IPS-NIHi7 (cell line): ENCODE measurements at regions not wholly inside any gene's neighbourhood (a gene's known extent, or its start where the extent isn't known, plus 50 kb on each side); places are given as distances from the start of the nearest gene placed in this dataset.

Experiments used
- DNase-seq: peaks from one replicate; pipeline ENCODE4 v3.0.0; 2012; ENCODE audit warnings: mixed read lengths; ENCODE audit errors: extremely low spot score

DNA sequence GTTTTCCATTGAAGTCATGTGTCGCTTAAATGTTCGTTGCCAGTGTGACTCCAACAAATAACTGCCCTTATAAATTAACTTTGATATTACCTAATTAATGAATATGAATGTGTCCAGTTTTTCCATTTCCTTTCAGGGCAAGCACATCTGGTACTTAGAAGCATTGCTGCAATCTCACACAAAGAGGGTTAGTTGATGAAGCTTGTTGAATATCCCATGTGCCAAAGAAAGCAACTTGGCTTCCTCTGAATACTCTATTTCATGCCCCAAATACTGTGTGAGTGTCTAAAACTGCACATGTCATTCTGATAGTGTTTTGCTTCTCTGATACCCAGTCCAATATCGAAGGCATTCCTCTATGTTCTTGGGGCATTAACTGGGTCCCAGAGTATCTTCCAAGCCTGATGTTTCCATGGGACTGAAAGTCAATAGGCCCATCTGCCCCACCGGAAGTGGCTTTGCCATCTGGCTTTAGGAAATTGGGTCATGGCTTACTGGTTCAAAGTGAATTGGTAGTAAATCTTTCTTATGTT, 75.8 kb upstream of the CNTN1 start:
- DNase-seq: no peak

DNA sequence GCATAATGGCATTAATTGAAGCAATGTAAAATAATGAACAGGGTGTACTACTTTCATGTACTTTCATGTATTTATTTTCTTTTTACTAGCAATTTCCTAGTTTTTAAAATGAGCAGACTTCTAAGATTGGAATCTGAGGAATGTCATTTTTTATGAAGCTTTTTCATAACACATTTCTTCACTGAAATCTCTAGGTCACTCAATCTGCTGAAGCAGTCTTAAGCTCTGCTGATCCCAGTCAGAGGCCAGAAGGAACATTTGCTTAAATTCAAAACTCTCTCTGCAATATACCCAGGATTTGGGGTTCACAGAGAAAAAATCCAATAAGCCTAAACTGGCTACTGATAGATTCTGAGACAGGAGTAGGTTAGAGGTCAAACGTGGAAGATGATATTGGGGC, 73.6 kb upstream of the CNTN1 start:
- DNase-seq: no peak

DNA sequence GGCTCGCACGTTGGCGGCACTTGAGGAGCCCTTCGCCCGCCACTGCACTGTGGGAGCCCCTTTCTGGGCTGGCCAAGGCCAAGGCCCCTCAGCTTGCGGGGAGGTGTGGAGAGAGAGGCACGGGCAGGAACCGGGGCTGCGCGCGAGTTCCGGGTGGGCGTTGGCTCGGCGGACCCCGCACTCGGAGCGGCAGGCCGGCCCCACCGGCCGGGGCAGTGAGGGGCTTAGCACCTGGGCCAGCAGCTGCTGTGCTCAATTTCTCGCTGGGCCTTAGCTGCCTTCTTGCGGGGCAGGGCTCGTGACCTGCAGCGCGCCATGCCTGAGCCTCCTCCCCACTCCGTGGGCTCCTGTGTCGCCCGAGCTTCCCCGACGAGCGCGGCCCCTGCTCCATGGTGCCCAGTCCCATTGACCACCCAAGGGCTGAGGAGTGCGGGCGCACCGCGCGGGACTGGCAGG, 71.6 kb upstream of the CNTN1 start:
- DNase-seq: no peak

DNA sequence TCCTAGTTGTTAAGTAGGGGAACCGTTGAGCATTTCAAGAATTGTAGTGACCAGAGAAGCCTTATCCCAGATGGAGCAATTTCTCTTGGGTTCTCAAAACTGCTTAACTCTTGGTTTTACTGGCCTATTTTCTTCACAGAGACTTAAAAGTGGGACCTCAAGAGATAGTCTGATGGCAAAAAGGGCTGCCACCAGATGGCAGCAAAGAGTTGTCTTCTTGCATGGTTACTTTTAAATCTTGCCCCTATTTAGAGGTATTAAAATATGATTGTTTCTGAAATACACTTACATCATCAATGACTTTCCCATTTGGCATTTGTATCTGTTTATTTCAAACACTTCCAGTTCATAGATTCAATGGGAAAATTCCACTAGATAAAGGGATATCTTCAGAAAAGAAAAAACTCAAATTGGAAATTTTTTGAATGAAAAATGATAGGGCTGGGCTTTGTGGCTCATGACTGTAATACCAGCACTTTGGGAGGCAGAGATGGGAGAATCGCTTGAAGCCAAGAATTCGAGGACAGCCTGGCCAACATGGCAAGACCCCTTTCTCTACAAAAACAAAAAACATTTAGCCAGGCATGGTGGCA, 69.9 kb upstream of the CNTN1 start:
- peak; percentile 61 for DNase-seq

DNA sequence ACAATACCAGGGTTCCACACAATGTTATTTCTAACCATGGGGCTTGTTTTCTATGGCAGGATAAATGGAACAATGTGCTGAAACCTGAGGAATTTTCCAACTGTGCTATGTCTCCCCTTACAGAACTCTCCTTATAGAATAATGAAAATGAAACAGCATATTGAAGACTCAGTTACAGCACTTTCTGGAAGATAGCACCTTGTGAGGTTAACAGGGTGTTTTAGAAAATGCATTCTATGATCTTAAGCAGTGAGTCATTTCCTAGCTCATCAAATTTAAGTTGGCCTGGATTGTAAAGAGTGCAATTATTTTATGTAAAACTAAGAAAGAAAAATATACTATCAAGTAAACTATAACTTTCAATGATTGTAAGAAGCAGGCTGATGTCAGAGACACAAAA, 60.1 kb upstream of the CNTN1 start:
- no peak for DNase-seq

DNA sequence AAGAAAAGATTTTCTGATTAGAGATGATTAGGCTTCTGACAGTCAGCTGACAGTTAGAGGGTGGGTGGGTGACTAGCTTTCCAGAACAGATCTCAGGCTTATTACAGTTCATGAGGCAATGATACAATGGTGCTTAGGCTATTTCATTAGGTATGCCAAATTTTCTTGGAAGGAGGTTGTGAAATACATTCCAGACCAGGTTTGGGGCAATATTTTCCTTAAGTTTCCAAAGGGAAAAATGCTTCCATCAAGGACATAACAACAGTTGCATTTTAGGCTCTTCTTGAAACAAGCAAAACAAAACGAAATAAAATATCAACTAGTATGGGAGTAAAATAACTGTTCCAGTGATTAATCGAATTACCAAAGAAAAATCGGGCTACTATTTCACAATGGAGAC, 59.3 kb upstream of the CNTN1 start:
- DNase-seq: no peak

DNA sequence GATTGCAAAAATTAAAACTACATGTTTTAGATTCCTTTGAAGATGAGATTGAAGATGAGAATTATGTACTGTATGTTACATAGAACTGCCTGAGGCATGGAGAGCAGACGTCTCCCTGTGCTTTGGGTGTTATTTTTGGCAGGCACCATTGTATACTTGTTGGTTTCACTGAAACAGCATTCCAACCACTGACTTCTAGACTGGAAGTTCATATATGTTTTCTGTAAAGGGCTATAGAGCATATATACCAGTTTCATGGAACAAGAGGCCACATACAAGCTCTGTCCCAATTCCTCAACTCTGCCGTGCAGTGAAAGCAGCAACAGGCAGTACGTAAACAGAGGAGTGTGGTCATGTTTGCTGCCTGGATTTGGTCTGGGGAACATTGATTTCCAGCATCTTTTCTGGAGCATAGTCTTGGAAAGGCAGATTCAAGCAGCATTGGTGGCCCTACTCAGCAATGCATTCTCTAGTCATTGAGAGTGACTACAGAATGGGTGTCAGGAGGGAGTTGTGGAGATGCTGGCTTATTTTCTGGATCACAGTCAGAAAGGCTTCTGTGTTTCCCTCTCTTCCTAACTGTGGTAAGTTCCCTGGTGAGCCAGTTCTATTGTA, 57.6 kb upstream of the CNTN1 start:
- no peak for DNase-seq

DNA sequence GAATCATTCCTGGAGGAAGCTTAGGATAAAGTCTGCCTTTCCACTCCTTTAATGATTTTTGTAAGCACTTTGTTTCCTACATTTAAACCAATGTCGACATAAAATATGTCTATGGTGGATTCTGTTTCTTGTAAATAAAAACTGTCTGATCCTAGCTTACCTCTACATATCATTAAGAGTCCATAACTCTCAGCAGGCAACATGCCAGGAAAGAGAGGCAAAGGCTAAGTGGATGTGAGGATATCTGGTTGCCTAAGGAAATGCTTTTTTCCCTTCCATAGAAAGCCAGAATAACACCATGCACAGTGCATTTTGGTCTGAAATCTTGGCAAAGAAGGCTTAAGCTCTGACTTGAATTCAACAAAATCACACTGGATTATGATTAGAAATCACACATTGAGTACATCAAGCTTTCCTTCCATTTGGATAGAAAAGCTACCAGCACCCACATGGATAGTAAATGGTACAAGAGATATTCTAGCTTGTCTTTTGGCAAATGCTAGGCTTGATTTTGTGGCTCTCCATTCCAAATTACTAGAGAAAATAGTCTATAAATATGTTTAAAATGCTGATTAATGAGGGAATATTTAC, 57.0 kb upstream of the CNTN1 start:
- DNase-seq: no peak
